HG03432 (cell line): ENCODE measurements at regions not wholly inside any gene's neighbourhood (a gene's known extent, or its start where the extent isn't known, plus 50 kb on each side); places are given as distances from the start of the nearest gene placed in this dataset.
"Not testable (repeated sequence)": the region's sequence is repeated elsewhere in the genome, so short reads cannot be mapped to it uniquely, and the experiment has no call there.

Source experiments
- ATAC-seq: cut with Tn5 transposase; IDR thresholded peaks from one replicate; pipeline ENCODE4 v1.9.1; 2021; ENCODE audit warnings: mild to moderate bottlenecking, moderate library complexity; ENCODE audit not compliant: unreplicated experiment

GRCh38 chrX:39029221-39029620 is 228.0 kb downstream of the MID1IP1 start:
- ATAC-seq: no peak

GRCh38 chrX:39030636-39031035 is 229.4 kb downstream of the MID1IP1 start:
- ATAC-seq: no peak

GRCh38 chrX:39039890-39040289 is 238.6 kb downstream of the MID1IP1 start:
- no peak for ATAC-seq

- ATAC-seq: no peak
These were observed 242.7 kb downstream of the MID1IP1 start for GRCh38 chrX:39043838-39044550.

- ATAC-seq: no peak
These were observed 245.9 kb downstream of the MID1IP1 start for GRCh38 chrX:39047174-39047573.

GRCh38 chrX:39049975-39050374 is 248.7 kb downstream of the MID1IP1 start:
- ATAC-seq: no peak

GRCh38 chrX:39050427-39050826 is 249.2 kb downstream of the MID1IP1 start:
- ATAC-seq: no peak

GRCh38 chrX:39052751-39053150 is 251.5 kb downstream of the MID1IP1 start:
- no peak for ATAC-seq

- no peak for ATAC-seq
These were observed 257.5 kb downstream of the MID1IP1 start for GRCh38 chrX:39058724-39059123.

- ATAC-seq: no peak
These were observed 258.6 kb downstream of the MID1IP1 start for GRCh38 chrX:39059866-39060265.

- no peak for ATAC-seq
These were observed 261.8 kb downstream of the MID1IP1 start for GRCh38 chrX:39063037-39063436.

- ATAC-seq: no peak
These were observed 262.4 kb downstream of the MID1IP1 start for GRCh38 chrX:39063702-39064101.

GRCh38 chrX:39065051-39065871 is 264.0 kb downstream of the MID1IP1 start:
- no peak for ATAC-seq

GRCh38 chrX:39067866-39068265 is 266.6 kb downstream of the MID1IP1 start:
- ATAC-seq: no peak

- ATAC-seq: not testable (repeated sequence)
These were observed 267.4 kb downstream of the MID1IP1 start for GRCh38 chrX:39068634-39069033.

GRCh38 chrX:39070009-39070408 is 268.8 kb downstream of the MID1IP1 start:
- ATAC-seq: no peak

GRCh38 chrX:39073131-39073530 is 271.9 kb downstream of the MID1IP1 start:
- ATAC-seq: no peak

- ATAC-seq: no peak
These were observed 295.3 kb downstream of the MID1IP1 start for GRCh38 chrX:39096599-39096998.

- ATAC-seq: no peak
These were observed 303.5 kb downstream of the MID1IP1 start for GRCh38 chrX:39104745-39105144.

GRCh38 chrX:39112143-39112542 is 310.9 kb downstream of the MID1IP1 start:
- no peak for ATAC-seq

- ATAC-seq: no peak
These were observed 313.9 kb downstream of the MID1IP1 start for GRCh38 chrX:39115166-39115565.

- no peak for ATAC-seq
These were observed 315.8 kb downstream of the MID1IP1 start for GRCh38 chrX:39117101-39117500.
